HTR-8/SVneo (cell line): ENCODE measurements at regions not wholly inside any gene's neighbourhood (a gene's known extent, or its start where the extent isn't known, plus 50 kb on each side); places are given as distances from the start of the nearest gene placed in this dataset.
"Not testable (repeated sequence)": the region's sequence is repeated elsewhere in the genome, so short reads cannot be mapped to it uniquely, and the experiment has no call there.

Source experiments
- DNase-seq: peaks from one replicate; pipeline ENCODE4 v3.0.0; 2011; ENCODE audit warnings: low spot score, mixed read lengths; ENCODE audit not compliant: insufficient read length
- FAIRE-seq: peaks from 2 replicates; lab custom pipeline; 2011; peaks lifted over from hg19 to GRCh38; lab: Jason Lieb, UNC

GRCh38 chrX:14984425-14984824 is 111.2 kb downstream of the MOSPD2 start:
- not testable (repeated sequence) for FAIRE-seq, DNase-seq
